ENCODE measurements at regions not wholly inside any gene's neighbourhood (a gene's known extent, or its start where the extent isn't known, plus 50 kb on each side); places are given as distances from the start of the nearest gene placed in this dataset.
"Not testable (repeated sequence)": the region's sequence is repeated elsewhere in the genome, so short reads cannot be mapped to it uniquely, and the experiment has no call there.

DNA sequence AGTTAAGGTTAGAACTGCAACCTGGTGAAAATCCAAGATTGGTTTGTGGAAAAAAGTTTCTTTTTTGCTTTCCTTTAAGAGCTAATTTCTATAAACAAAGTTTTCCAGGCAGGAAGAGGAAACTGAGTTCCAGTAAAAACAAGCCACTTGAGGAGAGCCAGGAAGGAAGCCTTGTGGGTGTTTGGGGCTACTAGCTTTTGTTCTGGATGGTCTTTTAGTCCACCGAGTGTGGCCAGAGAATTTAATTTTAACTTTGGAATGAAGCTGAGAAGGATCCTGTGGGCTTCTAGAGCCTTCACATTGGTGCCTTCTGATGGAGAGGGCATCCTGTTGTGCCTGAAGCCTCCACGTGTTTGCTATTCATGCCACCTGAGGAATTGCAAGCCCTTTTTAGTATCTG is 327.9 kb downstream of the C12orf75 start:
- H3K4me3 ChIP-seq (ENCODE audit: low read depth, low read length), result no peak overlapping the region
- TF ChIP-seq, protein P1, sequence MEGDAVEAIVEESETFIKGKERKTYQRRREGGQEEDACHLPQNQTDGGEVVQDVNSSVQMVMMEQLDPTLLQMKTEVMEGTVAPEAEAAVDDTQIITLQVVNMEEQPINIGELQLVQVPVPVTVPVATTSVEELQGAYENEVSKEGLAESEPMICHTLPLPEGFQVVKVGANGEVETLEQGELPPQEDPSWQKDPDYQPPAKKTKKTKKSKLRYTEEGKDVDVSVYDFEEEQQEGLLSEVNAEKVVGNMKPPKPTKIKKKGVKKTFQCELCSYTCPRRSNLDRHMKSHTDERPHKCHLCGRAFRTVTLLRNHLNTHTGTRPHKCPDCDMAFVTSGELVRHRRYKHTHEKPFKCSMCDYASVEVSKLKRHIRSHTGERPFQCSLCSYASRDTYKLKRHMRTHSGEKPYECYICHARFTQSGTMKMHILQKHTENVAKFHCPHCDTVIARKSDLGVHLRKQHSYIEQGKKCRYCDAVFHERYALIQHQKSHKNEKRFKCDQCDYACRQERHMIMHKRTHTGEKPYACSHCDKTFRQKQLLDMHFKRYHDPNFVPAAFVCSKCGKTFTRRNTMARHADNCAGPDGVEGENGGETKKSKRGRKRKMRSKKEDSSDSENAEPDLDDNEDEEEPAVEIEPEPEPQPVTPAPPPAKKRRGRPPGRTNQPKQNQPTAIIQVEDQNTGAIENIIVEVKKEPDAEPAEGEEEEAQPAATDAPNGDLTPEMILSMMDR (IDR thresholded peaks at IDR 0.05; ENCODE audit: low read depth, low read length), result no peak
- H3K36me3 ChIP-seq, result no peaks in the 10 kb centered on the region
- H3K9me3 ChIP-seq (ENCODE audit: severe bottlenecking), result no peaks in the 10 kb centered on the region
- no peak for DNase-seq
- H3K27me3 ChIP-seq (ENCODE audit: insufficient read depth, low read depth, severe bottlenecking), result no peaks in the 10 kb centered on the region
- H3K27ac ChIP-seq, result no peak overlapping the region

DNA sequence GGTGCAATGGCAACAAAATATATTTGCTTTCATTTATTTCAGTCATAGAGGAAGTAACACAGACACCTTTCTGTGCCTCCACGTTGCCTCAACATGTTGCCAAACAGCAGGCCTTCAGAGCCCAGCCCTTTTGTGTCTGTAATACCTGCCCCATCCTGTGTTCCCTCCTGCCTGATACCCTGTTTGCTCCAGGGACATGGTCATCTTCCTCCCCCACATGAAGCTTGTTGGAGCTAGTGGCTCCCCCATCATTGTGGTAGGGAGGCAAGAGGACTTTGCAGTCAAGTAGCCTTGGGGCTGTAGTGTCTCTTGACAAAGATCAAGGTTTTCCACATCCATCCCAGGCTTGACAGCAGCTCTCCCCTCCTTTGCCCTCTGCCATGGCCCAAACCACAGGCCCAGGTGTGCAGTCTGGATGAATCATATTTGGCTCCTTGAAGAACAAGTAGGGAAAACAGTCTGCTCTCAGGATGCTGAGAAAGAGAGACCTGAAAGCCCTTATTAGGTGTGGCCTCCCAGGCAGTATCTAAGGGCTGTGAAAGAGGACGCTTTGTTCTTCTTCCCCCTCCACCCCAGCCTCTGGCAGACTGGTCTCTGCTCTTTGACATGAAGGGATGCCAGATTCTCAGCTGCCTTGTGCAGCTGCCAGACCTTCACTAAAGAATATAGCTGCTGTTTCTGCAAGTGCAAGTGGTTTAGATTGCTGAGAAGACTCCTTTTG is 329.0 kb downstream of the C12orf75 start:
- Histone ChIP-seq H3K4me3 (ENCODE audit: low read depth, low read length) (no peak overlapping the region), H3K36me3 (no peaks in the 10 kb centered on the region), H3K27me3 (ENCODE audit: insufficient read depth, low read depth, severe bottlenecking) (no peaks in the 10 kb centered on the region), H3K27ac (no peak overlapping the region), H3K9me3 (ENCODE audit: severe bottlenecking) (no peaks in the 10 kb centered on the region)
- TF ChIP-seq, protein P1 (IDR thresholded peaks at IDR 0.05; ENCODE audit: low read depth, low read length), result no peak
- DNase-seq, result no peak

DNA sequence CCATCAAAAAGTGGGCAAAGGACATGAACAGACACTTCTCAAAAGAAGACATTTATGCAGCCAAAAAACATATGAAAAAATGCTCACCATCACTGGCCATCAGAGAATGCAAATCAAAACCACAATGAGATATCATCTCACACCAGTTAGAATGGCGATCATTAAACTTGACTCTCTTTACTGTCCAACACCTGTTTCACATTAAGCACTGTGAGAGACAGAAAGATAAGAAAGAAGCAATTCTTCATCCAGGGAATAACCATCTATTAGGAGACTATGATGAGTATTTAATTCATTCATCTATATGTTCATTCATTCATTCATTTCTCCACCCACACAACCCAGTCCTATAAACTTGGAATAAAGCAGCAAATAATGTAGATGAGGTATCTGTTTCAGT is 334.3 kb downstream of the C12orf75 start:
- not testable (repeated sequence) for DNase-seq; H3K27me3 ChIP-seq (ENCODE audit: insufficient read depth, low read depth, severe bottlenecking); H3K36me3 ChIP-seq; H3K4me3 ChIP-seq (ENCODE audit: low read depth, low read length); H3K9me3 ChIP-seq (ENCODE audit: severe bottlenecking); H3K27ac ChIP-seq

DNA sequence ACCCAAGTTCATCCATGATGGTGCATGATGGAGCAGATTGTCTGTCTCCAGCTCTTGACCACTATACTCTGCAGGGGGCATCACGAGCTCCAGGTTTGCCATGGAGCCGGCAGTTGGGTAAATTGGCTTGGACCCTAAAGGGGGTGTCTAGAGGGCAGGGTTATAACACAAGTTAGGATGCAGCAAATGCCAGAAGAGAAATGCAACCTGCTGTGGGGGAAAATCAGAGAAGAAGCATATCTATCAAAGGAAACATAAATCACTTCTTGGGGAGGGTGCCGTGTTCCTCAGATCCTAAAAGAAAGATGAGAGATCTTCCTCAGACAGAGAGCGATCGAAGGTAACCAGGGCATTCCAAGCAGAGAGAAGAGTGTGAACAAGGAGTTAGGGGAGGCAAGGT is 334.9 kb downstream of the C12orf75 start:
- no peak for DNase-seq
- Histone ChIP-seq H3K9me3 (ENCODE audit: severe bottlenecking) (no peaks in the 10 kb centered on the region), H3K27ac (no peak overlapping the region), H3K27me3 (ENCODE audit: insufficient read depth, low read depth, severe bottlenecking) (no peaks in the 10 kb centered on the region), H3K4me3 (ENCODE audit: low read depth, low read length) (no peak overlapping the region), H3K36me3 (no peaks in the 10 kb centered on the region)
- TF ChIP-seq, protein P1 (IDR thresholded peaks at IDR 0.05; ENCODE audit: low read depth, low read length), result no peak

DNA sequence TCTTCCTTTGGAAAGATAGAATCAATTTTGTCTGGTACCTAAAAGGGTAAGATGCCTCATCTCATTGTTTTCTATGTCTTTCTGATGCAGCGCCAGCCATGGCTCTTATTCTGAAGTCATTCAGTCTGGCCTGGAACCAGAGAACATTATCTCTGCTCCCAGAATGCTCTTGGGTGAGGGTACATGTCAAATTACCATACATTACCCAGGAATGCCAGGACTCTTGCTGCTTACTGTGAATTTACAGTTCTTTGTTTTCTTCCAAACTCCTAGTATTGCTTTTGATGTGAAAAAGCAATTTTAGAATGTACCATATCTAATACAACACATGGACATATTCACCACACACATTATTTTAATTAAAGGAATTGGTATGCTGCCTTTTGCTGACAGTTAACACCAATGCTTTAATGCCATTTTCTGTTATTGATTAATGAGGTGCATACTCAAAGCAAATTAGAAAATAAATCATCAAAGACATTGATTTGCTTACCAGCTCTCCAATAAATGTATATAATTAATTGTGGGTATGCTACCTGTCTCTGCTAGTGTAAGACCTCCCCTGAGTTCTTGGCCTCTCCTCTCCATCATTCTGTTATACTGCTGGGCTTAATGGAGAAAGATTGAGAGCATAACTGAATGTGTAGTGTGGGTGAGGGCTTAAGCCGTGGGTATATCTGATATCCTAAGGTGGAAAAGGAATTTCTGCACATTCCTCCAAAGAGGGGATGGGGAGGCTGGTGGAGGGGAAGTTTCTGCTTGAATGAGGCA is 337.7 kb downstream of the C12orf75 start:
- Histone ChIP-seq H3K36me3 (no peaks in the 10 kb centered on the region), H3K9me3 (ENCODE audit: severe bottlenecking) (no peaks in the 10 kb centered on the region), H3K27me3 (ENCODE audit: insufficient read depth, low read depth, severe bottlenecking) (no peaks in the 10 kb centered on the region), H3K27ac (no peak overlapping the region), H3K4me3 (ENCODE audit: low read depth, low read length) (no peak overlapping the region)
- DNase-seq, result no peak
- TF ChIP-seq, protein P1 (IDR thresholded peaks at IDR 0.05; ENCODE audit: low read depth, low read length), result no peak

DNA sequence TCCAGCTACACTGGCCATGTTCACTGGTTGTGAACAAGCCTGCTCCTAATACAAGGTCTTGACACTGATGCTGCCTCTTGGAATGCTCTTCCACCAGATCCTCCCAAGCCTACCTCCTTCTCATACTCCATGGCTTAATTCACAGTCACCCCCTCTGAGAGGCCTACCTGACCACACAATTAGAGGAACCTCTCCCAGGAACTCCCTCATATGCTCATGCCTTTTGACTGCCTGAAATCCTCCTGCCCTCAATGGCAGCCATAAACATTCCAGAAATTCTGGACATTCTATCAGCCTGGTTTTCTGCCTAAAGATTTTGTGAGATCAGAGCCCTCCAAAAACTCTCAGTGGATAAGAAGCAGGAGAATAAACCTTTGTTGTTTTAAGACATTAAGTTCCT is 340.2 kb downstream of the C12orf75 start:
- no peaks in the 10 kb centered on the region for H3K9me3 ChIP-seq (ENCODE audit: severe bottlenecking)
- H3K4me3 ChIP-seq (ENCODE audit: low read depth, low read length), result no peak overlapping the region
- no peak for DNase-seq
- H3K27me3 ChIP-seq (ENCODE audit: insufficient read depth, low read depth, severe bottlenecking), result no peaks in the 10 kb centered on the region
- TF ChIP-seq, protein P1 (IDR thresholded peaks at IDR 0.05; ENCODE audit: low read depth, low read length), result no peak
- H3K27ac ChIP-seq, result no peak overlapping the region
- H3K36me3 ChIP-seq, result no peaks in the 10 kb centered on the region

Measured in WERI-Rb-1 (cell line).